Neural progenitor cell (in vitro differentiated cells): ENCODE measurements at regions not wholly inside any gene's neighbourhood (a gene's known extent, or its start where the extent isn't known, plus 50 kb on each side); places are given as distances from the start of the nearest gene placed in this dataset.

Source experiments
- DNase-seq: peaks from one replicate; pipeline ENCODE4 v3.0.0-alpha.2; 2016; ENCODE audit warnings: low spot score
- H2AFZ ChIP-seq: fragments of 200-600 bp; sonication (generic); replicated peaks from 2 replicates; pipeline ENCODE4 v1.6.1; 2016; ENCODE audit warnings: antibody characterized with exemption
- H3F3A ChIP-seq: fragments of 200-600 bp; sonication (generic); 2 replicates; pipeline ENCODE4 v1.6.1; 2016; ENCODE audit warnings: antibody characterized with exemption, low read depth
- H3K27ac ChIP-seq: fragments of 200-600 bp; sonication (generic); 2 replicates; pipeline ENCODE4 v1.5.1; 2016; ENCODE audit warnings: mild to moderate bottlenecking
- H3K27me3 ChIP-seq: fragments of 200-600 bp; sonication (generic); 2 replicates; pipeline ENCODE4 v1.6.1; 2016; ENCODE audit warnings: mild to moderate bottlenecking, moderate library complexity
- H3K36me3 ChIP-seq: fragments of 200-600 bp; sonication (generic); 2 replicates; pipeline ENCODE4 v1.5.1; 2016
- H3K4me1 ChIP-seq: fragments of 200-600 bp; sonication (generic); 2 replicates; pipeline ENCODE4 v1.6.1; 2016; ENCODE audit warnings: mixed run types
- H3K4me2 ChIP-seq: fragments of 200-600 bp; sonication (generic); 2 replicates; pipeline ENCODE4 v1.6.1; 2016
- H3K4me3 ChIP-seq: fragments of 200-600 bp; sonication (generic); 2 replicates; pipeline ENCODE4 v1.5.1; 2016
- H3K79me2 ChIP-seq: fragments of 200-600 bp; sonication (generic); 2 replicates; pipeline ENCODE4 v1.6.1; 2016; ENCODE audit warnings: low read depth
- H3K9ac ChIP-seq: fragments of 200-600 bp; sonication (generic); 2 replicates; pipeline ENCODE4 v1.6.1; 2016
- H3K9me3 ChIP-seq: fragments of 200-600 bp; sonication (generic); 2 replicates; pipeline ENCODE4 v1.5.1; 2016; ENCODE audit warnings: low read depth
- H4K20me1 ChIP-seq: fragments of 200-600 bp; sonication (generic); 2 replicates; pipeline ENCODE4 v1.6.1; 2016; ENCODE audit warnings: low read depth
- H3K27ac Mint-ChIP-seq: 3 replicates; pipeline ENCODE4 v1.8.0; 2021; ENCODE audit warnings: mixed read lengths
- H3K27me3 Mint-ChIP-seq: 2 replicates; pipeline ENCODE4 v1.8.0; 2022; ENCODE audit warnings: low read depth, mild to moderate bottlenecking, inconsistent platforms, moderate library complexity, mixed read lengths; ENCODE audit not compliant: insufficient read depth
- H3K36me3 Mint-ChIP-seq: 3 replicates; pipeline ENCODE4 v1.8.0; 2021; ENCODE audit warnings: mixed read lengths
- H3K4me1 Mint-ChIP-seq: 3 replicates; pipeline ENCODE4 v1.8.0; 2021; ENCODE audit warnings: mixed read lengths
- H3K4me3 Mint-ChIP-seq: 3 replicates; pipeline ENCODE4 v1.8.0; 2021; ENCODE audit warnings: mild to moderate bottlenecking, moderate library complexity, mixed read lengths
- H3K9me3 Mint-ChIP-seq: 3 replicates; pipeline ENCODE4 v1.8.0; 2020; ENCODE audit warnings: mixed read lengths
- EZH2 ChIP-seq: fragments of 200-600 bp; sonication (generic); IDR thresholded peaks from 2 replicates; pipeline ENCODE4 v1.6.1; 2017; ENCODE audit warnings: antibody characterized with exemption, mild to moderate bottlenecking, moderate library complexity
- EZH2phosphoT487 ChIP-seq: fragments of 200-600 bp; sonication (generic); IDR thresholded peaks from 2 replicates; pipeline ENCODE4 v1.6.1; 2017; ENCODE audit warnings: antibody characterized with exemption
- TF ChIP-seq, protein P1 (sequence below): fragments of 200-600 bp; sonication (generic); IDR thresholded peaks from 2 replicates; pipeline ENCODE4 v1.5.1; 2017; ENCODE audit warnings: antibody characterized with exemption, mild to moderate bottlenecking

DNA sequence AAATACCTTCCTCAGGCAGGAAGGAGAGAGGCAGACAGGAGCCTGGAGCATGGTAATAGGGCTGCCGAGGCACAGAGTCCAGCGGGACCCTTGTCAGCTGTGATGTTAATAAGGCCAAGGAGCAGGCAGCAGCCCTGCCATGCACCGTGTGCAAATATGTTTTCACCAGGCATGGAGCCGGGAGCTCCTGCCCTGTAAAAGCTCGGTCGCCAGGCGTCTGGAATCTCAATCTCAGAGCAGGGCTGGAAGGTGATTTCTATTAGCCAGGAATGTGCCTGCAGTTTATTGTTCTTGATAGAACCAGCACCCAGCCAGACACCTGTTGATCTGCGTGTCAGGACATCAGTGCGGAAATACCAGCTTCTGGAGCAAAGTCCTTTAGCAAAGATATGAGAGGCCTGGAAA is 469.8 kb downstream of the GLRX3 start:
- Mint-ChIP-seq H3K4me3 (no peak overlapping the region), H3K27me3 (peaks cover 5% of the 10 kb centered on the region), H3K27ac (no peak overlapping the region), H3K9me3 (peaks cover 6% of the 10 kb centered on the region), H3K36me3 (no peaks in the 10 kb centered on the region), H3K4me1 (peaks cover 6% of the 10 kb centered on the region)
- DNase-seq: no peak
- H3K4me1 ChIP-seq: no peaks in the 10 kb centered on the region
- no peak overlapping the region for H3K4me3 ChIP-seq
- TF ChIP-seq, protein P1, sequence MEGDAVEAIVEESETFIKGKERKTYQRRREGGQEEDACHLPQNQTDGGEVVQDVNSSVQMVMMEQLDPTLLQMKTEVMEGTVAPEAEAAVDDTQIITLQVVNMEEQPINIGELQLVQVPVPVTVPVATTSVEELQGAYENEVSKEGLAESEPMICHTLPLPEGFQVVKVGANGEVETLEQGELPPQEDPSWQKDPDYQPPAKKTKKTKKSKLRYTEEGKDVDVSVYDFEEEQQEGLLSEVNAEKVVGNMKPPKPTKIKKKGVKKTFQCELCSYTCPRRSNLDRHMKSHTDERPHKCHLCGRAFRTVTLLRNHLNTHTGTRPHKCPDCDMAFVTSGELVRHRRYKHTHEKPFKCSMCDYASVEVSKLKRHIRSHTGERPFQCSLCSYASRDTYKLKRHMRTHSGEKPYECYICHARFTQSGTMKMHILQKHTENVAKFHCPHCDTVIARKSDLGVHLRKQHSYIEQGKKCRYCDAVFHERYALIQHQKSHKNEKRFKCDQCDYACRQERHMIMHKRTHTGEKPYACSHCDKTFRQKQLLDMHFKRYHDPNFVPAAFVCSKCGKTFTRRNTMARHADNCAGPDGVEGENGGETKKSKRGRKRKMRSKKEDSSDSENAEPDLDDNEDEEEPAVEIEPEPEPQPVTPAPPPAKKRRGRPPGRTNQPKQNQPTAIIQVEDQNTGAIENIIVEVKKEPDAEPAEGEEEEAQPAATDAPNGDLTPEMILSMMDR: no peak
- TF ChIP-seq EZH2 (no peak), EZH2phosphoT487 (no peak)
- no peak overlapping the region for H2AFZ ChIP-seq
- H3K9ac ChIP-seq: no peak overlapping the region
- H3K27me3 ChIP-seq: no peaks in the 10 kb centered on the region
- no peak overlapping the region for H3K27ac ChIP-seq
- H4K20me1 ChIP-seq: no peaks in the 10 kb centered on the region
- no peaks in the 10 kb centered on the region for H3K9me3 ChIP-seq
- H3F3A ChIP-seq: no peaks in the 10 kb centered on the region
- H3K36me3 ChIP-seq: no peaks in the 10 kb centered on the region
- H3K4me2 ChIP-seq: no peak overlapping the region
- H3K79me2 ChIP-seq: no peaks in the 10 kb centered on the region

- Histone ChIP-seq H4K20me1 (no peaks in the 10 kb centered on the region), H3K27ac (no peak overlapping the region), H3K4me2 (no peak overlapping the region), H3F3A (no peaks in the 10 kb centered on the region), H3K9me3 (peaks cover 2% of the 10 kb centered on the region), H3K9ac (no peak overlapping the region), H3K4me1 (no peaks in the 10 kb centered on the region), H3K27me3 (no peaks in the 10 kb centered on the region), H3K79me2 (no peaks in the 10 kb centered on the region), H2AFZ (no peak overlapping the region), H3K4me3 (no peak overlapping the region), H3K36me3 (no peaks in the 10 kb centered on the region)
- Mint-ChIP-seq H3K4me1 (peaks cover 6% of the 10 kb centered on the region), H3K27me3 (peaks cover 5% of the 10 kb centered on the region), H3K4me3 (no peak overlapping the region), H3K36me3 (no peaks in the 10 kb centered on the region), H3K9me3 (peaks cover 6% of the 10 kb centered on the region), H3K27ac (no peak overlapping the region)
- DNase-seq: no peak
- TF ChIP-seq EZH2phosphoT487 (no peak), EZH2 (no peak)
- TF ChIP-seq, protein P1: no peak
Measured at GRCh38 chr10:130607366-130607765, 471.2 kb downstream of the GLRX3 start.

- Histone ChIP-seq H3K4me2 (no peak overlapping the region), H3K36me3 (no peaks in the 10 kb centered on the region), H3K4me1 (peaks cover 3% of the 10 kb centered on the region), H3K79me2 (no peaks in the 10 kb centered on the region), H4K20me1 (no peaks in the 10 kb centered on the region), H3K4me3 (no peak overlapping the region), H3F3A (no peaks in the 10 kb centered on the region), H2AFZ (no peak overlapping the region), H3K9me3 (peaks cover 6% of the 10 kb centered on the region), H3K9ac (no peak overlapping the region), H3K27me3 (no peaks in the 10 kb centered on the region), H3K27ac (no peak overlapping the region)
- H3K36me3 Mint-ChIP-seq: no peaks in the 10 kb centered on the region
- H3K4me1 Mint-ChIP-seq: peaks cover 2% of the 10 kb centered on the region
- DNase-seq: no peak
- no peak overlapping the region for H3K4me3 Mint-ChIP-seq
- no peak for TF ChIP-seq EZH2
- no peak for TF ChIP-seq EZH2phosphoT487
- TF ChIP-seq, protein P1: no peak
- H3K9me3 Mint-ChIP-seq: peaks cover 9% of the 10 kb centered on the region
- peaks cover 8% of the 10 kb centered on the region for H3K27me3 Mint-ChIP-seq
- H3K27ac Mint-ChIP-seq: no peak overlapping the region
Measured at GRCh38 chr10:130611239-130611638, 475.0 kb downstream of the GLRX3 start.
